ENCODE measurements at regions not wholly inside any gene's neighbourhood (a gene's known extent, or its start where the extent isn't known, plus 50 kb on each side); places are given as distances from the start of the nearest gene placed in this dataset.

DNA sequence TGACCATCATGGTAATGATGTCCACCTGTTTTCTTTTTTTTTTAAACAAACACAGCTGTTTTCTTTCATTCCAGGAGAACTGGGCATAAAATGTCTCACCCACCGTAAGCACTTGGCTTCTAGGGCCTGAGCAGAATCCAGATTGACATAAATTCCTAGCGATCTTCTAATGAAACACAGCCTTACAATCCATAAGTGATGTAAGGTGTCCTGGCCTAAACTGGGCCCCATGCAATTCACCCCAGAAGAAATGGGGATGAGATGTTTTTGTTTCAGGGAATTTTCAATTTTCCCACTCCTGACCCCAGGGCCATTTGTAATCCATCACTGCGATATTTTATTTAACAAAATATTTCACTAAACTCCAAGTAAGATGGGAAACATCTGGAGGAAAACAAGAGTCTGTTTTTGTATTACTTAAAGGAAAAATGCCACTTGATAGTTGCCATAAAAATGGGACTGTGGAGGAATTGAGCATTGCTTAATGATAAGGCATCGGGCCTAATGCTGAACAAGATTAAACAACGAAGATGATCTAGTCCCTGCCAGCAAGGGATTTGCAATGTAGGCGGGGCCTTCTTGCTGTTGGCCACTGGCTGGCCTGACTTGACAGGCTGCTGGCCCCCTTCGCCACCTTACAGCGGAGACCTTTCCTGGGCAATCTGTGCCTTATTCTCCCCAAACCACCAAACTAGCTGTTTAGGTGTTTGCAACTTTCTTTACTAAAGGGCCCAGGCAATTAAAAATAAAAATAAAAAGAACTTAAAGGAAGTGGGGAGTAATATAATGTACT lies 183.7 kb downstream of the CD109 start:
- DNase-seq (ENCODE audit: low read depth, low spot score), result no peak
- H3K4me3 ChIP-seq (ENCODE audit: low read depth, low read length), result no peak overlapping the region
- in situ Hi-C loops (cut with HindIII; ENCODE audit: low sequenced_read_pairs), result no loop called here
- TF ChIP-seq, protein P1, sequence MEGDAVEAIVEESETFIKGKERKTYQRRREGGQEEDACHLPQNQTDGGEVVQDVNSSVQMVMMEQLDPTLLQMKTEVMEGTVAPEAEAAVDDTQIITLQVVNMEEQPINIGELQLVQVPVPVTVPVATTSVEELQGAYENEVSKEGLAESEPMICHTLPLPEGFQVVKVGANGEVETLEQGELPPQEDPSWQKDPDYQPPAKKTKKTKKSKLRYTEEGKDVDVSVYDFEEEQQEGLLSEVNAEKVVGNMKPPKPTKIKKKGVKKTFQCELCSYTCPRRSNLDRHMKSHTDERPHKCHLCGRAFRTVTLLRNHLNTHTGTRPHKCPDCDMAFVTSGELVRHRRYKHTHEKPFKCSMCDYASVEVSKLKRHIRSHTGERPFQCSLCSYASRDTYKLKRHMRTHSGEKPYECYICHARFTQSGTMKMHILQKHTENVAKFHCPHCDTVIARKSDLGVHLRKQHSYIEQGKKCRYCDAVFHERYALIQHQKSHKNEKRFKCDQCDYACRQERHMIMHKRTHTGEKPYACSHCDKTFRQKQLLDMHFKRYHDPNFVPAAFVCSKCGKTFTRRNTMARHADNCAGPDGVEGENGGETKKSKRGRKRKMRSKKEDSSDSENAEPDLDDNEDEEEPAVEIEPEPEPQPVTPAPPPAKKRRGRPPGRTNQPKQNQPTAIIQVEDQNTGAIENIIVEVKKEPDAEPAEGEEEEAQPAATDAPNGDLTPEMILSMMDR (IDR thresholded peaks at IDR 0.05; ENCODE audit: low read depth, low read length), result no peak

GRCh38 chr6:73878403-73878802 lies 182.4 kb downstream of the CD109 start:
- H3K4me3 ChIP-seq (ENCODE audit: low read depth, low read length), result no peak overlapping the region
- DNase-seq (ENCODE audit: low read depth, low spot score), result no peak
- TF ChIP-seq, protein P1 (IDR thresholded peaks at IDR 0.05; ENCODE audit: low read depth, low read length), result no peak
- in situ Hi-C loops (cut with HindIII; ENCODE audit: low sequenced_read_pairs), result no loop called here

Measured in astrocyte of the spinal cord (primary cell).